HUDEP-2 (cell line): ENCODE measurements at regions not wholly inside any gene's neighbourhood (a gene's known extent, or its start where the extent isn't known, plus 50 kb on each side); places are given as distances from the start of the nearest gene placed in this dataset.

Experiments used
- DNase-seq, 76 experiments: peaks; one replicate each; lab custom pipeline; 2025; ENCODE audit not compliant: unreplicated experiment in 76 of 76; lab: John Stamatoyannopoulos, UW

DNA sequence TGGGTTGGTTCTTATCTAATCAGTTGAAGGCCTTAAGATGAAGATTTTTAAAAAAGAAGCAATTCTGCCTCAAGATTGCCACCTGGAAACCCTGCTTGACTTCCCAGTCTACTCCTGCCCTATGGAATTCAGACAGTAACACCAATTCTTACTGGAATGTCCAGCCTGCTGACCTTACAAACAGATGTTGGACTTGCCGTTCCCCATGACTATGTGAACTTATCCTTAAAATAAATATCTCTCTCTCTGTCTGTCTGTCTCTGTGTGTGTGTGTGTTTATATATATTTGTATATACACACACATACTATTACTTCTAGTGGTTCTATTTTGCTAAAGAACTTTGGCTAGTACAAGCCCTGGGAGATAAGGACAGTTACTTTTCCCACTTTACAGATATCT, 675.3 kb downstream of the SLC4A3 start:
- no peak for DNase-seq

DNA sequence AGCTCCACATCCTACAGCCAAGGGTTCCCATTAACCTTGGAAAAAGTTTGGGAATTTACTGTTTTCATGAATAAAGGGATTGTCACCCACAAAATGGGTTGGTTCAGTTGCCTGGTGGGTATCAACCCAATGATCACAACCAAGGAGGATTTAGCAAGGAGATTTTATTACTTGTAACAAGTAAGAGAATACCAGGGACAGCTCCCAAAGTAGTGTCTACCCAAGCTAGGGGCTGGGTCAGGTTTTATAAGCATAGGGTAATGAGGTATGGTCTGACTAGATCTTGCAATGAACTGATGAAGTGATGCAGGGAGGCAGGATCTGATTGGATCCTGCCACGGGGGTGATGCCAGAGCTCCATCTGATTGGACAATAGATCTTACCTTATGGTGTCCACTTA, 681.8 kb downstream of the SLC4A3 start:
- DNase-seq = no peak

- no peak for DNase-seq
Measured at GRCh38 chr2:220310451-220310861, 683.0 kb downstream of the SLC4A3 start.

GRCh38 chr2:220315098-220315823, 687.8 kb downstream of the SLC4A3 start:
- DNase-seq = no peak

DNA sequence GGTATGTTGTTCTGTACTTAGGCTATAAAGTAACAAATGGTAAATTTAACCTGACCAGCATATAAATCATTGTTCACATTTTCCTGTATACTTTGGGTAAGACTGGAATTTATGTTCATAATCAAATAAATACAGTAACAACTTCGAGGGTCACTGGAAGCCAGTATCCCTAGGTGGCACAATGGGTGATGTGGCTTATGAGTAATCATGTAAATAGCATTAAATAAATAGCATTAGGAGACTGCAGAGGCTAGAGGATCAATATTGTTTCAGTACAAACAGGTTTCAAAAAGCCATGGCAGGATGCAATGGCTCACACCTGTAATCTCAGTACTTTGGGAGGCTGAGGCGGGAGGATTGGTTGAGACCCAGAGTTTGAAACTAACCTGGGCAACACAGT, 690.6 kb downstream of the SLC4A3 start:
- no peak for DNase-seq

DNA sequence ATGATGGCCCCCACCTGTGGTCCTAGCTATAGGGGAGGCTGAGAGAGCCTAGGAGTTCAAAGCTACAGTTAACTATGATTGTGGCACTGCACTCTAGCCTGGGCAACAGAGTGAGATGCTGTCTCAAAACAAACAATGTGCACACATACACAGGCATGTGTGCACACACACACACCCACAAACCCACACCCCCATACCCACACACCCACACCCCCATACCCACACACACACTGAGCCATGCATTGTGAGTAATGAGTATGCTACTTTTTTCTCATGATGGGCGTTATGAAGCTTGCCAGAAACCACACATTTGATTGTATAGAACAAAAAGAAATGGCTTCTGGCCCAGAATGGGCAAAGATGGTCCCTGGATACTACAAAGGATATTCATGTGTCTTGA, 691.1 kb downstream of the SLC4A3 start:
- DNase-seq = no peak

DNA sequence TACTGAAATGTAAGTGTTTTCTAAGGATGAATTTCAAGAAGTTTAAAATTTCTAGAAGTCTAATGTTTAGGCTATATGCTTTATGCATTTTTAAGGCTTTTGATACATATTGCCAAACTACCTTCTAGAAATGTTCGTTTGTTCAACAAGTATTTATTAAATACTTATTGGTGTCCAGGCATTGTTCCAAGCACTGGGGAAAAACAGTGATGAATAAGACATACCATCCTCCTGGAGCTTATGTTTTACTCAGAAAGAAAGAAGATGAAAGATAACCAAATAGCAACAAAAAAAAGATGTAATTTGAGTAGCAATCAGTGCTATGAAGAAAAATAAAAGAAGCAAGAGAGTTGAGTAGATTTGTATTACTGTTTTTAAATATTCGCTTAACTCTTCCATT, 692.9 kb downstream of the SLC4A3 start:
- no peak for DNase-seq

- no peak for DNase-seq
Measured at GRCh38 chr2:220332886-220333285, 705.5 kb downstream of the SLC4A3 start.

- DNase-seq = no peak
Measured at GRCh38 chr2:220334210-220334609, 706.8 kb downstream of the SLC4A3 start.

GRCh38 chr2:220334871-220335590, 707.6 kb downstream of the SLC4A3 start:
- DNase-seq = no peak

- no peak for DNase-seq
Measured at GRCh38 chr2:220335591-220335915, 708.1 kb downstream of the SLC4A3 start.

DNA sequence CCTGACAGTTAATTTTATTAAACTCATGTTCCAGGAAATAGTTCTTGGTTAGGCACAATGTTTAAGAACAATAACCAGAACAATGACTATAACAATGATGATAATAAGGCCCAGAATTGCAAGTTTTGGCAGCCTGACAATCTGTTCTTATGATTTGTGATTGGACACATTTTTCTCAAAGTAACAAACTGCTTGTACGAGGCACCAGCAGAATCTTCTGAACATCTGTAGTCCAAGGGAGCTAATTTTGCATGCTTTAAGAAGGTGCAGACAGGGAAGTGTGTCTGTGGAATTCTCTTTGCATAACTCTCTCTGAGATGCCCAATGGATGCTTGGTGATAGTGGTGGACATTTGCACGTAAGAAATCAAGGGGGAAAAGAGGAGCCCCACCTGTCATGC, 709.3 kb downstream of the SLC4A3 start:
- no peak for DNase-seq

DNA sequence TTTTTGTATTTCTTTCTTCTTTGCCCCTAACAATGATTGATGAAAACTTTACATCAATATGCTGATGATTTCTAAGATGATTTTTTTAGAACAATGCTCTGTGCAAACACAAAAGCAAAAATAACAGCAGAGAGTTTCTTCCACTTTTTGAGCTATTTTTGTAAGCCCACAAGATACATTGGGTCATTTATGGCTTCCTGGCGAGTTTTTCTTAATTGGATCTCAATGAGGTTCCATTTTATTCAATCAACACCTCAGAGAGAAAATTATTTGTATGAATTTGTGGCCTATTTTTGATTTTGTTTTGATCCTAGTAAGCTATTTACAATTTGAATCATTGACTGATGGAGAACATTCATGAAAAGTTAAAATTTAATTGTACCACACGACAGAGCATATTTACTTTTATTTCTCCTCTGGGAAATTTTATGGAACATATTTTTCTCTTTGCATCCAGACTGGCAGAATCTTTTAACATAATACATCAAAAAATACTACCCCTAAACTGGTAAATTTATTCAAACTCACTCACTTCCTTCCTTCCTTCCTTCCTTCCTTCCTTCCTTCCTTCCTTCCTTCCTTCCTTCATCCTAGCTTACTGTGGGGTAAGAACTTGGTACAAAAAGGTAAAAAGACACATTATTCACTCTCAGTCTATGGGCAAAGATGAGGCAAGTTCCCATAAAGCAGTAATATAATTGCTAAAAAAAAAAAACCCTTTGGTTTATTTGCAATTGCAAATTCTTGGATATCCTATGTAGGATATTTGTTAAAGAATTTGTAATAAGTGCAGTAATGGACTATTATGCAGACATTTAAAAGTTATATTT, 710.4 kb downstream of the SLC4A3 start:
- no peak for DNase-seq

- DNase-seq = no peak
Measured at GRCh38 chr2:220341014-220341413, 713.6 kb downstream of the SLC4A3 start.

DNA sequence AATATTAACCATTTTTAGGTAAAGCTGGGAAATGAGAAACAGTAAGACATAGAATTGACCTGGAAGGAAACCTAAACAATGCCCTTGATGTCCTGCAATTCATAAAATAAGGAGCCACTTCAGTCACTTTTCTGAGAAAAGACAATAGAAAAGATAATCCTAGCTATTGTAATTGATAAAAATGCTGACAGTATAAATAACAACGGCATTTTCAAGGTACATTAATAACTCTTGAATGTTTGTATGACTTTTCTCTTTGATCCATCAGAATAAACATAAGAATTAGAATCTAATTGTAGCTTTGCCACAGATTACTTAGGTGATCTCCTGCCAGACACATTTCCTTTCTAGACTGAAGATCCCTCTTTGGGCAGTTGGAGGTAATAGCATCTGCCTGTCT, 719.5 kb downstream of the SLC4A3 start:
- no peak for DNase-seq

DNA sequence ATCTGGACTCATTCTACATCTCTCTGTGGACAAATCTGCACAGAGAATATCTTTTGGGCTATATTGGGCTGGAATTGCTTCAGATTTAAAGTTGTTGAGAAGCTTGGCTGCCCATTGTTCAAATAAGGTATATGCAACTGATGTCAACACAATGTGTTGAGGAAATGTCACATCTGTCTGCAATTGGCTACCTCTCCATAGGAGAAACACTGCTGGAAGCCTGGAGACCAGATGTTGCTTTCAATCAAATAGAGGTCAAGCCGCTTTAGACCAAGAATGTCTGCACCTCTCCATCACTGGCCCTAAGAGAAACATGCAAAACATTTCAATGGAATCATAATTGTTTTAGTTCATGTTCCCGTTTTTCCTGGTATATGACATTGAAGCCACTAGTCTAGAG, 720.2 kb downstream of the SLC4A3 start:
- DNase-seq = no peak

- no peak for DNase-seq
Measured at GRCh38 chr2:220348206-220348605, 720.8 kb downstream of the SLC4A3 start.

- DNase-seq = no peak
Measured at GRCh38 chr2:220353897-220354296, 726.5 kb downstream of the SLC4A3 start.

DNA sequence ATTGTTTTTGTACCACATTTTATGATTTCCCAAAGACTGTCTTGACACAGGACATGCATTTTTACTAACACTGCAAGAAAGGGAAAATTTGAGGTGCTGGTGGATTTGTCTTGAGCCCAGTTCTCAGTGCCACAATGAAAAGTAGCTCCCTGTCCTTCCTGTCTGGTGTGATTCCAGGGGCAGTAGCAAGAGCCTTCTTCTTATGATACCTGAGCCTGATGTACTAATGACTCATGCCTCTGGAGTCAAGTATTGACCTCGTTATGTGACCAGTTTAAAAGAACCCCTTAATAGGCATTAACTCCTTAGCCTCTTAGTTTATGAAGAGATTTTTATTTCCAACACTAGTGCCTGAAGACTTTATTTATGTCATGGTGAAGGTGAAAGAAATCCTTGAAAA, 728.6 kb downstream of the SLC4A3 start:
- DNase-seq = no peak

DNA sequence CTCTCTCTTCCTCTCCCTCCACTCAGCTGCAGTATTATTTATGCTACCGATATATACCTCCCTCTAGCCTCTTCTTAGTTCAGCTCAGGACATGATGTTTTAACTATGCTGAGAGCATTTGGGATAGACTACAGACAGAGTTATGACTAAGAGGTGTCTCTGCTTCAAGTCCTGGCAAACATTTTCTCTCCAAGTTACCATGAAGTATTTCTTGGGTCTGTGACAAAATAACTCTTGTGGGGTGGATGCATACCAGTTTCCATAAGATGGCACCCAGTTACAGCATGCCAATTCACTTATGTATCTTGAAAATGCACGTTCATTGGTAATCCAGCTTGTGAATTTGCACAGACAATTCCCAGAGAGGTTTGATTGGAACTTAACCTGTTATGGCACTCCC, 737.6 kb downstream of the SLC4A3 start:
- DNase-seq = no peak

- no peak for DNase-seq
Measured at GRCh38 chr2:220366765-220367164, 739.3 kb downstream of the SLC4A3 start.

DNA sequence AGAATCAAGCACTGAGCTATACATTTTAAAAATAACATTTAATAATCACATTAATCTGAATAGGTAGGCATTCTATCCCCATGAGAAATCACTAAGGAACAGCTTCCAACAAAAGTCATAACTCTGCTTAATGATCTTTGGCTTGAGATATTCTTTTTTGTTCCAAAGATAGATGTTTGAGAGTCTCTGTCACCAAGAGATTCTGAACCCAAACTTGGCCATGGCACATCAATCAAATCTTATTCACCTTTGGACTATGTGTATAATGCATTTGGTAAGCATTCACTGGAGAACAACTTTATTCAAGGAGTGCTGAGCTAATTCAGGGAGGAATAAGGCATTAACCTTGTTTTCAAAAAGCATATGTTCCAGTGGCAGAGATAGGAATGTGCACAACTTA, 743.3 kb downstream of the SLC4A3 start:
- no peak for DNase-seq
